GM18870 (cell line): ENCODE measurements at regions not wholly inside any gene's neighbourhood (a gene's known extent, or its start where the extent isn't known, plus 50 kb on each side); places are given as distances from the start of the nearest gene placed in this dataset.

ENCODE experiments used
- ATAC-seq: cut with Tn5 transposase; IDR thresholded peaks from one replicate; pipeline ENCODE4 v1.9.1; 2021; ENCODE audit warnings: moderate library complexity; ENCODE audit not compliant: unreplicated experiment

- ATAC-seq: no peak
These were observed 2067.7 kb downstream of the ARAP2 start for GRCh38 chr4:34176609-34177008.

- ATAC-seq: no peak
These were observed 2065.8 kb downstream of the ARAP2 start for GRCh38 chr4:34178476-34178875.

GRCh38 chr4:34181311-34181841, 2062.9 kb downstream of the ARAP2 start:
- no peak for ATAC-seq

GRCh38 chr4:34181891-34182290, 2062.4 kb downstream of the ARAP2 start:
- ATAC-seq: no peak

- no peak for ATAC-seq
These were observed 2062.0 kb downstream of the ARAP2 start for GRCh38 chr4:34182306-34182705.

- no peak for ATAC-seq
These were observed 2060.4 kb downstream of the ARAP2 start for GRCh38 chr4:34183926-34184325.

- no peak for ATAC-seq
These were observed 2057.3 kb downstream of the ARAP2 start for GRCh38 chr4:34187056-34187455.

GRCh38 chr4:34191443-34191842, 2052.9 kb downstream of the ARAP2 start:
- no peak for ATAC-seq

GRCh38 chr4:34193451-34194154, 2050.7 kb downstream of the ARAP2 start:
- no peak for ATAC-seq

- ATAC-seq: no peak
These were observed 2049.7 kb downstream of the ARAP2 start for GRCh38 chr4:34194585-34194984.

GRCh38 chr4:34196375-34196774, 2047.9 kb downstream of the ARAP2 start:
- no peak for ATAC-seq

GRCh38 chr4:34198966-34199365, 2045.3 kb downstream of the ARAP2 start:
- no peak for ATAC-seq

- ATAC-seq: no peak
These were observed 2043.8 kb downstream of the ARAP2 start for GRCh38 chr4:34200535-34200934.

GRCh38 chr4:34202154-34202553, 2042.2 kb downstream of the ARAP2 start:
- no peak for ATAC-seq

GRCh38 chr4:34220601-34221000, 2023.7 kb downstream of the ARAP2 start:
- no peak for ATAC-seq

- ATAC-seq: no peak
These were observed 2022.3 kb downstream of the ARAP2 start for GRCh38 chr4:34221986-34222385.

- ATAC-seq: no peak
These were observed 2008.2 kb downstream of the ARAP2 start for GRCh38 chr4:34236118-34236517.

- ATAC-seq: no peak
These were observed 1999.0 kb downstream of the ARAP2 start for GRCh38 chr4:34245276-34245675.

GRCh38 chr4:34250562-34250961, 1993.8 kb downstream of the ARAP2 start:
- ATAC-seq: no peak

- ATAC-seq: no peak
These were observed 1991.1 kb downstream of the ARAP2 start for GRCh38 chr4:34253239-34253638.

GRCh38 chr4:34258176-34258575, 1986.1 kb downstream of the ARAP2 start:
- ATAC-seq: no peak

GRCh38 chr4:34261799-34262314, 1982.5 kb downstream of the ARAP2 start:
- ATAC-seq: no peak

GRCh38 chr4:34269613-34270012, 1974.7 kb downstream of the ARAP2 start:
- no peak for ATAC-seq
